ENCODE measurements at regions not wholly inside any gene's neighbourhood (a gene's known extent, or its start where the extent isn't known, plus 50 kb on each side); places are given as distances from the start of the nearest gene placed in this dataset.

DNA sequence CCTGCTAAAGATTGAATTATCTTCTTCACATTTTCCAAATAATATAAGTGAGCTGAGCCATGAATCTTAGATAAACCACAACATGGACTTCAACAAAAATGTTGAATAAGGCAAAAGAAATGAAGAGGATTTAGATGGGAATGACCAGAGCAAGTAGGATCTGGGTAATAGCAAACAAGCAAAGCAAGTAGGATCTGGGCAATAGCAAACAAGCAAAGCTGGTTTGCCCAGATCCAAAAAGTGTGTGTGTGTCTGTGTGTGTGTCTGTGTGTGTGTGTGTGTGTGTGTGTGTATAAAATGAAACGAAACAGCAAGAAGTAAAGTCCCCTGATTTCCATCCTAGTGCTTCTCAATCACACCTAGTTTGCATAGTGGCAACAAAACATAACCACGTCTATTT is 549.1 kb downstream of the RERGL start:
- Mint-ChIP-seq H3K27me3 (ENCODE audit: low read depth) (peaks cover 3% of the 10 kb centered on the region; the same call in 1 of the 2 replicates), H3K4me3 (no peak overlapping the region), H3K36me3 (ENCODE audit: insufficient read depth in 1 of 3, low read depth in 3 of 3) (0 out of 7 replicates have a peak, but pooled peaks cover 0 to 6% (median 3%) of the 10 kb centered on the region in 3 experiments), H3K4me1 (no peaks in the 10 kb centered on the region), H3K27ac (no peak overlapping the region), H3K9me3 (peaks cover 4 to 5% of the 10 kb centered on the region in 2 experiments; a peak in 3 of 5 replicates)
- H3K9me3 ChIP-seq (ENCODE audit: control insufficient read depth, low read depth, low read length) = no peaks in the 10 kb centered on the region
- no CpG with 5 or more reads among the region's 2 CpGs for WGBS (ENCODE audit: extremely low coverage, insufficient read length, low lambda C conversion rate)
- no peak for TF ChIP-seq CTCF (conservative IDR thresholded peaks at IDR 0.05)
- no peaks in the 10 kb centered on the region for H3K4me1 ChIP-seq (ENCODE audit: insufficient read depth, low read length)
- no peak overlapping the region for H2AK5ac ChIP-seq (ENCODE audit: insufficient read length, low read length)
- H3K14ac ChIP-seq (ENCODE audit: insufficient read depth, low read length) = no peak overlapping the region
- H2AFZ ChIP-seq (ENCODE audit: low read length) = no peak overlapping the region
- H3K56ac ChIP-seq (ENCODE audit: insufficient read length, low read depth, low read length) = no peak overlapping the region
- H4K91ac ChIP-seq (ENCODE audit: insufficient read length, low read depth, low read length) = no peak overlapping the region
- no peak overlapping the region for H2BK12ac ChIP-seq (ENCODE audit: insufficient read length, low read depth, low read length)
- DNase-seq = no peak
- H3K79me1 ChIP-seq (ENCODE audit: insufficient read depth, low read depth, low read length, poor library complexity, severe bottlenecking) = no peaks in the 10 kb centered on the region
- no peak overlapping the region for H3K18ac ChIP-seq (ENCODE audit: insufficient read length, low read depth, low read length)
- no peak overlapping the region for H2BK120ac ChIP-seq (ENCODE audit: low read depth, low read length, poor library complexity, severe bottlenecking)
- H2BK15ac ChIP-seq (ENCODE audit: low read depth, low read length) = no peak overlapping the region
- H3K4me2 ChIP-seq (ENCODE audit: insufficient read depth, insufficient read length, low read length) = no peak overlapping the region
- H3K4ac ChIP-seq (ENCODE audit: low read depth, low read length) = no peak overlapping the region
- H3K79me2 ChIP-seq (ENCODE audit: insufficient read depth, low read length) = no peaks in the 10 kb centered on the region
- H2BK5ac ChIP-seq (ENCODE audit: insufficient read length, low read length) = no peak overlapping the region
- no peak overlapping the region for H3K27ac ChIP-seq (ENCODE audit: insufficient read length, low read depth, low read length)
- no peak overlapping the region for H3K23ac ChIP-seq (ENCODE audit: insufficient read length, low read depth, low read length)
- no peak overlapping the region for H4K5ac ChIP-seq (ENCODE audit: insufficient read length, low read depth, low read length)
- H4K8ac ChIP-seq (replicated peaks; ENCODE audit: insufficient read length, low read depth, low read length) = no peak overlapping the region
- no peak overlapping the region for H2BK20ac ChIP-seq (ENCODE audit: low read depth, low read length, poor library complexity, severe bottlenecking)
- H3K9ac ChIP-seq (ENCODE audit: extremely low read depth, insufficient read length, low read length) = no peak overlapping the region
- no peak overlapping the region for H3T11ph ChIP-seq (ENCODE audit: low read length)
- H3K23me2 ChIP-seq (ENCODE audit: insufficient read length, low read depth, low read length, poor library complexity, severe bottlenecking) = no peaks in the 10 kb centered on the region
- no peaks in the 10 kb centered on the region for H4K20me1 ChIP-seq (ENCODE audit: control insufficient read depth, insufficient read depth, insufficient read length)
- H3K27me3 ChIP-seq (ENCODE audit: insufficient read depth, low read length) = no peaks in the 10 kb centered on the region
